PC-3 (cell line): ENCODE measurements at regions not wholly inside any gene's neighbourhood (a gene's known extent, or its start where the extent isn't known, plus 50 kb on each side); places are given as distances from the start of the nearest gene placed in this dataset.

Source experiments
- CTCF ChIP-seq: fragments of 300-600 bp; sonication (generic); conservative IDR thresholded peaks from 2 replicates; pipeline ENCODE4 v1.5.1; 2017; ENCODE audit warnings: antibody characterized with exemption, low read depth, mild to moderate bottlenecking, low read length
- EZH2 ChIP-seq: fragments of 300-600 bp; sonication (generic); IDR thresholded peaks from one replicate; pipeline ENCODE4 v1.6.1; 2017; ENCODE audit warnings: antibody characterized with exemption, mild to moderate bottlenecking, low read length; ENCODE audit not compliant: unreplicated experiment
- EZH2phosphoT487 ChIP-seq: fragments of 300-600 bp; sonication (generic); IDR thresholded peaks from 2 replicates; pipeline ENCODE4 v1.6.1; 2018; ENCODE audit warnings: mild to moderate bottlenecking, antibody characterized with exemption, low read length, borderline replicate concordance

- no peak for TF ChIP-seq EZH2
- no peak for TF ChIP-seq CTCF
- no peak for TF ChIP-seq EZH2phosphoT487
Measured at GRCh38 chr11:131095511-131096185, 179.4 kb upstream of the SNX19 start.
